22Rv1 (cell line): ENCODE measurements at regions not wholly inside any gene's neighbourhood (a gene's known extent, or its start where the extent isn't known, plus 50 kb on each side); places are given as distances from the start of the nearest gene placed in this dataset.

Experiments
- H3K27ac ChIP-seq: fragments of 450-650 bp; 2 replicates; pipeline ENCODE4 v1.5.1; 2017
- ZFX ChIP-seq: fragments of 450-650 bp; IDR thresholded peaks from 2 replicates; pipeline ENCODE4 v1.6.1; 2017; ENCODE audit warnings: antibody characterized with exemption, borderline replicate concordance
- TF ChIP-seq, protein P1 (sequence below): fragments of 450-650 bp; IDR thresholded peaks from 2 replicates; pipeline ENCODE4 v1.5.1; 2017; ENCODE audit warnings: mild to moderate bottlenecking

DNA sequence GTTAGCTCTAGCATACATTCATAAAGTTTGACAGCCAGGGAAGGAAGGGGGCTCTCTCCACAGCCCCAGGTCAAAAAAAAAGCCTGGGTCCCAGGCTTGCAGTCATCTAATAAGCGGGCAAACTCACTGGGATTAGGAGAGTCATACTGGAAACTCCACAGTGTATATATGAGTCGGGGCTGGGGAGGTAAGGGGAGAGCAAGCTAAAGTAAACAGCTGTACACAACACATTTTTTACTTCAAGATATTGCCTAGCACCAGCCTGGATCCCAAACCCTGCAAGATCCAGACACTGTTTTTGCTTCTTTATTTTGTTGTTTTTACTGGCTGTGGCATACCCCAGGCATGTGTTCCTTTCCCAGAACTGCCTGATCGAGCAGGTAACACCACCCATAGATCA lies 291.3 kb upstream of the TANK start:
- H3K27ac ChIP-seq = no peak overlapping the region
- TF ChIP-seq, protein P1, sequence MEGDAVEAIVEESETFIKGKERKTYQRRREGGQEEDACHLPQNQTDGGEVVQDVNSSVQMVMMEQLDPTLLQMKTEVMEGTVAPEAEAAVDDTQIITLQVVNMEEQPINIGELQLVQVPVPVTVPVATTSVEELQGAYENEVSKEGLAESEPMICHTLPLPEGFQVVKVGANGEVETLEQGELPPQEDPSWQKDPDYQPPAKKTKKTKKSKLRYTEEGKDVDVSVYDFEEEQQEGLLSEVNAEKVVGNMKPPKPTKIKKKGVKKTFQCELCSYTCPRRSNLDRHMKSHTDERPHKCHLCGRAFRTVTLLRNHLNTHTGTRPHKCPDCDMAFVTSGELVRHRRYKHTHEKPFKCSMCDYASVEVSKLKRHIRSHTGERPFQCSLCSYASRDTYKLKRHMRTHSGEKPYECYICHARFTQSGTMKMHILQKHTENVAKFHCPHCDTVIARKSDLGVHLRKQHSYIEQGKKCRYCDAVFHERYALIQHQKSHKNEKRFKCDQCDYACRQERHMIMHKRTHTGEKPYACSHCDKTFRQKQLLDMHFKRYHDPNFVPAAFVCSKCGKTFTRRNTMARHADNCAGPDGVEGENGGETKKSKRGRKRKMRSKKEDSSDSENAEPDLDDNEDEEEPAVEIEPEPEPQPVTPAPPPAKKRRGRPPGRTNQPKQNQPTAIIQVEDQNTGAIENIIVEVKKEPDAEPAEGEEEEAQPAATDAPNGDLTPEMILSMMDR = no peak
- TF ChIP-seq ZFX = no peak

DNA sequence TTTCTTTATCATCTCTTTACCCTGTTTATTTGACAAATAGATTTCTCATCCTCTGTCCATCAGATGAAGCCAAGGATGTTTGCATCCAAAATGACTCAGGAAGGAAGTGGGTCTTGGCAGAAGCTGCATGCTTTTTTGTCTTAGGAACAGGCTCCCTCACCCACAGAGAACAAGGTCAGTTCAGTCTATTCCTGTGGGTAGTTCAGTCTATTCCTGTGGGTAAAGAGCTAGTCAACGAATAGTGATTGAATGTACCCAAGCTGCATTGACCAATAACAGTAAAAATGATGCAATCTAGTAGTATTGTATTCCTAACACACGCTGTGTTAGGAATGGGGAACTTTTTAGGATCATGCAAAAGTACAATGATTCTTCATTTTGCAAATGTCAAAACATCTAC lies 290.8 kb upstream of the TANK start:
- H3K27ac ChIP-seq = no peak overlapping the region
- TF ChIP-seq ZFX = no peak
- TF ChIP-seq, protein P1 = no peak

DNA sequence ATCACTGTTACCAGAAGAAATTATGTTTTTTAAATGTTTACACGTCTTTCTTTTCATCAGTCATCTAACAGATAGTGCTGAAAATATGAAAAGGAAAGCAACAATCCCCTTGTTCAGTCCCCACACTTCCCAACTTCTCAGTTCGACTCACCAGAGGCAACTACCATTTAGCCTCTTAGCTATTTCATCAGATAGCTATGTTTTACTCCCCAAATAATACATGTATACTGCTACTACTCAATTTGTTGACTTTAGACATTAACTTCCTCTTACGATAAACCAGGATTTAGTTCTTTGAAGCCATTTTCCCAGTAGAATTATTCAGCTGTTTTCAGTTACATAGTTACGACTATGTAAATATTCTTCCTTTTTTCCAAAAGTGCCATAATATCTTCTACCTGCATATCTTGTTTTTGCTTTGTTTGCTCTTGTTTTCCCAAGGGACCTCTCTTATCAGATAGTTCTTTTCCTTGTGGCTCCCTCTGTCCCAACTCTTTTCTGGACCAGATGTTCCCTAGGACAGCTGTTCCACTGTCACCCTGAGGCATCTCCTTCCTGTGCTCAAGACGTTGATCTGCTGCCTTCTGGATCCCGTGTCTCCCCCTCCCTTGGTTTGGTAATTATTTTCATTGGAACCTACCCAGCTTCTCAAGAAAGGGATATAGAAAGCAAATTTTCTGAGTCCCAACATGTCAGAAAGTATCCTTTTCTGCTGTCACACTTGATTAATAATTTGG lies 289.3 kb upstream of the TANK start:
- H3K27ac ChIP-seq = no peak overlapping the region
- TF ChIP-seq, protein P1 = no peak
- TF ChIP-seq ZFX = no peak

DNA sequence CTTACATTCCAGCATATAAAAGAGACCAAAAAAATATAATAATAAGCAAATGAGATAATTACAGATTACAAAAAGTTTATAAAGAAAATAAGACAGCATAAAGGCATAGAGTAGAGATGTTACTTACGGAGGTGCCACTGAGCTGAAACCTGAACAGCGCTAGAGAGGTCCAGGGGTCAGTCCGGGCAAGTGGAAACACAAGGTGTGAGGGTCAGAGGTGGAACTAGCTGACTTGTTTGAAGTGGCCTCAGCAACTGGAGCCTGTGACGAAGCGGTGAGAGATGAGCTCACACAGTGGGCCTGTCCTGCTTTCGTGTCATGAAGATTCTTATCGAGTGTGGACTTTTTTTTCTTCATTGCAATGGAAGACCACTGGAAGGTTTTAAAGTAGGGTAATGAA lies 288.3 kb upstream of the TANK start:
- TF ChIP-seq, protein P1 = no peak
- no peak for TF ChIP-seq ZFX
- H3K27ac ChIP-seq = no peak overlapping the region

DNA sequence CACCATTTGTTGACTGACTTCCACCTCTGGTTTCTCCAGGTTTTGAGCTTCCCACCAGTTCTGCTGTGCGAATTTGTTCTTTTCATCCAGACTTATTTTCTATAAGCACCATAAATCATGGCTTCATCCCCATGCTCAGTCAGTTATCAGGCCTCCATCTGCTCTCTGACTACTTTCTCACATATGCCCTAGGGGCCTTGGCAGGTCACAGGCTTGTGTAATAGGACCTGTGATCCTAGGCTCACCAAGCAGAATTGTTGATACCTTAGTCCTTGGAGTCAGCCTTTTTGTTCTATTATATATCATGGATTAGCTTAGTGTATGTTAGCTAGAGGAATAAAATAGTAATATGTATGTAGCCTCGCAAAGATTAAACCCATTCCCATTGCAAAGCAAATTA lies 284.2 kb upstream of the TANK start:
- TF ChIP-seq, protein P1 = no peak
- TF ChIP-seq ZFX = no peak
- H3K27ac ChIP-seq = no peak overlapping the region

DNA sequence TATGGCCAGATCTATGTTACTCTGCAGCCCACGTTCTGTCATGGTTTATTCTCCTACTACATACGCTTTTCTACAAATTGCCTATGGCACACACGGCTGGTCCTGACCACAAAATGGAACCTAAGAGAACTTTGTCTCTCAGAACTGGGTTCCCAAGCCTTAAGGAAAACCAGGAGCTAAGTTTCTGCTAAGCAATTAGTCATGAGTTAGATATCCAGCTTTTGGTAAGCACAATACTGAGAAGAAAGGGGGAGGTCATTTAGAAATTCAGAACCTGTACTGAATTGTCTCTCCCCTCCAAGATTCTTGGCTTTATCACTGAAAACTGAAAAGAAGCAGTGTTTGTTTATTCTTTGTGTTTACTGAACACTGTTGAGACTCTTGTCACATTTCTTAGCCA lies 283.5 kb upstream of the TANK start:
- TF ChIP-seq, protein P1 = no peak
- TF ChIP-seq ZFX = no peak
- H3K27ac ChIP-seq = no peak overlapping the region

DNA sequence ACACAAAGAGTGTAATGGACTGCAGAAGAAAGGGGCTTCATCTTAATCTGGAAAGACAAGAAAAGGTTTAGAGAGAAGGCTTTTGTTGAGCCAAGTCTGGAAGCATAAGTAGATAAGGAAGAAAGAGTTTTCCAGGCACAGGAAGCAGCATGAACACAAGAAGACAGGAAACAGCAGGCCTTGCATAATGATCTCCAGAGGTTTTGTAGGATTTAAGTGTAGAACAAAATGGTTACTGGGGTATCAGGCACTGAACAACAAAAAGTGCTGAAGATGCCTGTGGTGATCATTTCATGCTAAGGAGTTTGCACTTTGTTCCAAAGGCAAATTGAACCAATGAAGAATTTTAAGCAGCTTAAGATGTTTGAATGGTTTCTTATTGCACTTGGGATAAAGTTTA lies 281.6 kb upstream of the TANK start:
- TF ChIP-seq, protein P1 = no peak
- no peak for TF ChIP-seq ZFX
- no peak overlapping the region for H3K27ac ChIP-seq
